ENCODE measurements at regions not wholly inside any gene's neighbourhood (a gene's known extent, or its start where the extent isn't known, plus 50 kb on each side); places are given as distances from the start of the nearest gene placed in this dataset.

DNA sequence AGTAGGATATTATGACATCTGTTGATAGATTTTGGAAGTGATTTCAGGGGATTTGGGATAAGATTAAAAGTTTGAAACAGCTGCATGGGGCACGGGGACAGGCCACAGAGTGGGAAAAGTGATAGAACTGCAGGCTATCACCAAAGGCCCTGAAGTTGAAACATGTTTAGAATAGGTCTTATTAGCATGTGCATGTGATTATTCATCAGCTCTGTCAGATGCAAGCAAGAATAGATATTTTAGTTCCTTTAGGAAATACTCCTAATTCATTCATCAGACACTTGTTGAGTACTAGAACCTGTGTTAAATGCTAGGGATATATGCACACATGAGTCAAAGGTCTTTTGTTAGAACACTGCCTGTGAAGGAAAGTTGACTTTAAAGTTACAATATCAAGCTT lies 261.2 kb upstream of the MAN1A1 start:
- no peak overlapping the region for H3K4me2 ChIP-seq (ENCODE audit: low read length)
- H3K79me2 ChIP-seq (replicated peaks; ENCODE audit: insufficient read depth, low read length) = no peaks in the 10 kb centered on the region
- no peaks in the 10 kb centered on the region for H3K27me3 ChIP-seq (ENCODE audit: insufficient read depth, low read depth, low read length)
- H3K9ac ChIP-seq (ENCODE audit: low read length) = no peak overlapping the region
- TF ChIP-seq, protein P1, sequence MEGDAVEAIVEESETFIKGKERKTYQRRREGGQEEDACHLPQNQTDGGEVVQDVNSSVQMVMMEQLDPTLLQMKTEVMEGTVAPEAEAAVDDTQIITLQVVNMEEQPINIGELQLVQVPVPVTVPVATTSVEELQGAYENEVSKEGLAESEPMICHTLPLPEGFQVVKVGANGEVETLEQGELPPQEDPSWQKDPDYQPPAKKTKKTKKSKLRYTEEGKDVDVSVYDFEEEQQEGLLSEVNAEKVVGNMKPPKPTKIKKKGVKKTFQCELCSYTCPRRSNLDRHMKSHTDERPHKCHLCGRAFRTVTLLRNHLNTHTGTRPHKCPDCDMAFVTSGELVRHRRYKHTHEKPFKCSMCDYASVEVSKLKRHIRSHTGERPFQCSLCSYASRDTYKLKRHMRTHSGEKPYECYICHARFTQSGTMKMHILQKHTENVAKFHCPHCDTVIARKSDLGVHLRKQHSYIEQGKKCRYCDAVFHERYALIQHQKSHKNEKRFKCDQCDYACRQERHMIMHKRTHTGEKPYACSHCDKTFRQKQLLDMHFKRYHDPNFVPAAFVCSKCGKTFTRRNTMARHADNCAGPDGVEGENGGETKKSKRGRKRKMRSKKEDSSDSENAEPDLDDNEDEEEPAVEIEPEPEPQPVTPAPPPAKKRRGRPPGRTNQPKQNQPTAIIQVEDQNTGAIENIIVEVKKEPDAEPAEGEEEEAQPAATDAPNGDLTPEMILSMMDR (IDR thresholded peaks at IDR 0.05; ENCODE audit: poor library complexity, severe bottlenecking) = no peak
- TF ChIP-seq REST (IDR thresholded peaks at IDR 0.05; ENCODE audit: borderline replicate concordance) (no peak), MXI1 (conservative IDR thresholded peaks at IDR 0.05; ENCODE audit: poor library complexity, severe bottlenecking) (no peak), EP300 (conservative IDR thresholded peaks at IDR 0.05; ENCODE audit: poor library complexity, severe bottlenecking) (no peak), TAF1 (IDR thresholded peaks at IDR 0.05; ENCODE audit: low read depth) (no peak), EZH2 (IDR thresholded peaks at IDR 0.05; ENCODE audit: borderline replicate concordance, insufficient read depth, low read length, poor library complexity, severe bottlenecking) (no peak), POLR2AphosphoS5 (IDR thresholded peaks at IDR 0.05) (no peak), SMC3 (conservative IDR thresholded peaks at IDR 0.05; ENCODE audit: poor library complexity) (no peak), RAD21 (conservative IDR thresholded peaks at IDR 0.05) (no peak)
- H3K27ac ChIP-seq (ENCODE audit: low read length) = no peak overlapping the region
- no peaks in the 10 kb centered on the region for H4K20me1 ChIP-seq (ENCODE audit: insufficient read depth)
- no peaks in the 10 kb centered on the region for H3K9me3 ChIP-seq (ENCODE audit: low read length)
- H2AFZ ChIP-seq (ENCODE audit: low read depth, low read length) = no peak overlapping the region
- H3K4me3 ChIP-seq (ENCODE audit: low read length) = no peak overlapping the region
- no peaks in the 10 kb centered on the region for H3K36me3 ChIP-seq (ENCODE audit: insufficient read depth, low read length)
- no peaks in the 10 kb centered on the region for H3K9me2 ChIP-seq (ENCODE audit: insufficient read depth, low read length)
- H3F3A ChIP-seq (ENCODE audit: insufficient read depth, low read length, poor library complexity, severe bottlenecking) = no peaks in the 10 kb centered on the region

GRCh38 chr6:119610265-119610664 lies 260.7 kb upstream of the MAN1A1 start:
- Histone ChIP-seq H3K27me3 (ENCODE audit: insufficient read depth, low read depth, low read length) (no peaks in the 10 kb centered on the region), H3K9ac (ENCODE audit: low read length) (no peak overlapping the region), H3K79me2 (replicated peaks; ENCODE audit: insufficient read depth, low read length) (no peaks in the 10 kb centered on the region), H2AFZ (ENCODE audit: low read depth, low read length) (no peak overlapping the region), H3K4me2 (ENCODE audit: low read length) (no peak overlapping the region), H4K20me1 (ENCODE audit: insufficient read depth) (no peaks in the 10 kb centered on the region), H3K27ac (ENCODE audit: low read length) (no peak overlapping the region), H3K9me2 (ENCODE audit: insufficient read depth, low read length) (no peaks in the 10 kb centered on the region), H3K9me3 (ENCODE audit: low read length) (no peaks in the 10 kb centered on the region), H3K4me3 (ENCODE audit: low read length) (no peak overlapping the region), H3F3A (ENCODE audit: insufficient read depth, low read length, poor library complexity, severe bottlenecking) (no peaks in the 10 kb centered on the region), H3K36me3 (ENCODE audit: insufficient read depth, low read length) (no peaks in the 10 kb centered on the region)
- TF ChIP-seq SMC3 (conservative IDR thresholded peaks at IDR 0.05; ENCODE audit: poor library complexity) (no peak), TAF1 (IDR thresholded peaks at IDR 0.05; ENCODE audit: low read depth) (no peak), MXI1 (conservative IDR thresholded peaks at IDR 0.05; ENCODE audit: poor library complexity, severe bottlenecking) (no peak), RAD21 (conservative IDR thresholded peaks at IDR 0.05) (no peak), EZH2 (IDR thresholded peaks at IDR 0.05; ENCODE audit: borderline replicate concordance, insufficient read depth, low read length, poor library complexity, severe bottlenecking) (no peak), REST (IDR thresholded peaks at IDR 0.05; ENCODE audit: borderline replicate concordance) (no peak), POLR2AphosphoS5 (IDR thresholded peaks at IDR 0.05) (no peak), EP300 (conservative IDR thresholded peaks at IDR 0.05; ENCODE audit: poor library complexity, severe bottlenecking) (no peak)
- TF ChIP-seq, protein P1 (IDR thresholded peaks at IDR 0.05; ENCODE audit: poor library complexity, severe bottlenecking) = no peak

Data from neural cell (in vitro differentiated cells).